ENCODE measurements at regions not wholly inside any gene's neighbourhood (a gene's known extent, or its start where the extent isn't known, plus 50 kb on each side); places are given as distances from the start of the nearest gene placed in this dataset.

GRCh38 chr4:141899103-141899502 is 262.7 kb downstream of the IL15 start:
- Histone ChIP-seq H3K27me3 (no peaks in the 10 kb centered on the region), H3K4me3 (no peak overlapping the region), H3K4me1 (no peaks in the 10 kb centered on the region), H3K9ac (no peak overlapping the region), H3K9me3 (ENCODE audit: low read depth) (no peaks in the 10 kb centered on the region), H3F3A (ENCODE audit: low read depth) (no peaks in the 10 kb centered on the region), H3K79me2 (ENCODE audit: low read depth) (no peaks in the 10 kb centered on the region), H3K4me2 (no peak overlapping the region), H4K20me1 (ENCODE audit: low read depth) (no peaks in the 10 kb centered on the region), H3K36me3 (no peaks in the 10 kb centered on the region), H3K27ac (no peak overlapping the region), H2AFZ (replicated peaks) (no peak overlapping the region)
- no peaks in the 10 kb centered on the region for H3K4me1 Mint-ChIP-seq
- H3K27ac Mint-ChIP-seq = no peak overlapping the region
- no peak overlapping the region for H3K4me3 Mint-ChIP-seq
- no peaks in the 10 kb centered on the region for H3K36me3 Mint-ChIP-seq
- H3K27me3 Mint-ChIP-seq (ENCODE audit: insufficient read depth, low read depth) = peaks cover 2% of the 10 kb centered on the region
- TF ChIP-seq CTCF (IDR thresholded peaks at IDR 0.05) = no peak
- TF ChIP-seq EZH2 (IDR thresholded peaks at IDR 0.05) = no peak
- TF ChIP-seq EZH2phosphoT487 (IDR thresholded peaks at IDR 0.05) = no peak
- DNase-seq (ENCODE audit: low spot score) = no peak
- peaks cover 2% of the 10 kb centered on the region for H3K9me3 Mint-ChIP-seq

- Histone ChIP-seq H3K36me3 (no peaks in the 10 kb centered on the region), H3F3A (ENCODE audit: low read depth) (no peaks in the 10 kb centered on the region), H3K4me2 (no peak overlapping the region), H3K79me2 (ENCODE audit: low read depth) (no peaks in the 10 kb centered on the region), H2AFZ (replicated peaks) (no peak overlapping the region), H4K20me1 (ENCODE audit: low read depth) (no peaks in the 10 kb centered on the region), H3K27me3 (no peaks in the 10 kb centered on the region), H3K4me3 (no peak overlapping the region), H3K4me1 (no peaks in the 10 kb centered on the region), H3K9me3 (ENCODE audit: low read depth) (no peaks in the 10 kb centered on the region), H3K27ac (no peak overlapping the region), H3K9ac (no peak overlapping the region)
- H3K27me3 Mint-ChIP-seq (ENCODE audit: insufficient read depth, low read depth) = peaks cover 2% of the 10 kb centered on the region
- no peaks in the 10 kb centered on the region for H3K36me3 Mint-ChIP-seq
- TF ChIP-seq EZH2phosphoT487 (IDR thresholded peaks at IDR 0.05) (no peak), CTCF (IDR thresholded peaks at IDR 0.05) (no peak), EZH2 (IDR thresholded peaks at IDR 0.05) (no peak)
- H3K27ac Mint-ChIP-seq = no peak overlapping the region
- H3K9me3 Mint-ChIP-seq = peaks cover 2% of the 10 kb centered on the region
- no peak for DNase-seq (ENCODE audit: low spot score)
- no peak overlapping the region for H3K4me3 Mint-ChIP-seq
- H3K4me1 Mint-ChIP-seq = no peaks in the 10 kb centered on the region
Measured at GRCh38 chr4:141899541-141899940, 263.2 kb downstream of the IL15 start.

GRCh38 chr4:141900856-141901255 is 264.5 kb downstream of the IL15 start:
- no peaks in the 10 kb centered on the region for H3K27me3 ChIP-seq
- no peaks in the 10 kb centered on the region for H3K4me1 ChIP-seq
- TF ChIP-seq EZH2phosphoT487 (IDR thresholded peaks at IDR 0.05) (no peak), EZH2 (IDR thresholded peaks at IDR 0.05) (no peak), CTCF (IDR thresholded peaks at IDR 0.05) (no peak)
- Mint-ChIP-seq H3K4me3 (no peak overlapping the region), H3K4me1 (no peaks in the 10 kb centered on the region), H3K9me3 (peaks cover 2% of the 10 kb centered on the region), H3K27me3 (ENCODE audit: insufficient read depth, low read depth) (peaks cover 2% of the 10 kb centered on the region), H3K27ac (no peak overlapping the region), H3K36me3 (no peaks in the 10 kb centered on the region)
- no peak overlapping the region for H3K4me2 ChIP-seq
- H3K9ac ChIP-seq = no peak overlapping the region
- no peaks in the 10 kb centered on the region for H3K36me3 ChIP-seq
- no peak for DNase-seq (ENCODE audit: low spot score)
- H3F3A ChIP-seq (ENCODE audit: low read depth) = no peaks in the 10 kb centered on the region
- no peaks in the 10 kb centered on the region for H3K79me2 ChIP-seq (ENCODE audit: low read depth)
- no peak overlapping the region for H2AFZ ChIP-seq (replicated peaks)
- no peaks in the 10 kb centered on the region for H3K9me3 ChIP-seq (ENCODE audit: low read depth)
- H3K4me3 ChIP-seq = no peak overlapping the region
- H4K20me1 ChIP-seq (ENCODE audit: low read depth) = no peaks in the 10 kb centered on the region
- H3K27ac ChIP-seq = no peak overlapping the region

GRCh38 chr4:141905751-141906150 is 269.4 kb downstream of the IL15 start:
- TF ChIP-seq CTCF (IDR thresholded peaks at IDR 0.05) (no peak), EZH2 (IDR thresholded peaks at IDR 0.05) (no peak), EZH2phosphoT487 (IDR thresholded peaks at IDR 0.05) (no peak)
- no peak for DNase-seq (ENCODE audit: low spot score)
- Histone ChIP-seq H3K4me1 (no peaks in the 10 kb centered on the region), H4K20me1 (ENCODE audit: low read depth) (no peaks in the 10 kb centered on the region), H3K4me2 (no peak overlapping the region), H2AFZ (replicated peaks) (no peak overlapping the region), H3K36me3 (no peaks in the 10 kb centered on the region), H3K9ac (no peak overlapping the region), H3K27ac (no peak overlapping the region), H3K27me3 (no peaks in the 10 kb centered on the region), H3K4me3 (no peak overlapping the region), H3F3A (ENCODE audit: low read depth) (no peaks in the 10 kb centered on the region), H3K79me2 (ENCODE audit: low read depth) (no peaks in the 10 kb centered on the region), H3K9me3 (ENCODE audit: low read depth) (no peaks in the 10 kb centered on the region)
- Mint-ChIP-seq H3K9me3 (peaks cover 2% of the 10 kb centered on the region), H3K27ac (no peak overlapping the region), H3K27me3 (ENCODE audit: insufficient read depth, low read depth) (no peaks in the 10 kb centered on the region), H3K36me3 (no peaks in the 10 kb centered on the region), H3K4me3 (no peak overlapping the region), H3K4me1 (no peaks in the 10 kb centered on the region)
